ENCODE measurements at regions not wholly inside any gene's neighbourhood (a gene's known extent, or its start where the extent isn't known, plus 50 kb on each side); places are given as distances from the start of the nearest gene placed in this dataset.

- H3K9ac ChIP-seq (ENCODE audit: low read length), result no peak overlapping the region
Observed at GRCh38 chr4:34250562-34250961, 1993.8 kb downstream of the ARAP2 start.

GRCh38 chr4:34253239-34253638 is 1991.1 kb downstream of the ARAP2 start:
- H3K4me3 ChIP-seq (ENCODE audit: low read depth in 1 of 2, low read length in 2 of 2), result no peak overlapping the region
- no peak overlapping the region for H3K27ac ChIP-seq (ENCODE audit: low read depth, low read length)
- H3K36me3 ChIP-seq (ENCODE audit: insufficient read depth, low read length), result no peaks in the 10 kb centered on the region
- no peaks in the 10 kb centered on the region for H3K4me1 ChIP-seq (ENCODE audit: insufficient read depth, low read length)
- H3K9me3 ChIP-seq (ENCODE audit: low read length), result no peaks in the 10 kb centered on the region
- no peaks in the 10 kb centered on the region for H3K27me3 ChIP-seq (ENCODE audit: control insufficient read depth in 1 of 2, insufficient read depth in 2 of 2, low read length in 2 of 2)
- H3K9ac ChIP-seq (ENCODE audit: low read length), result no peak overlapping the region

More at GRCh38 chr4:34250562-34250961, 1993.8 kb downstream of the ARAP2 start:
- no peak overlapping the region for H3K4me3 ChIP-seq (ENCODE audit: low read depth in 1 of 2, low read length in 2 of 2)
- H3K27me3 ChIP-seq (ENCODE audit: control insufficient read depth in 1 of 2, insufficient read depth in 2 of 2, low read length in 2 of 2), result no peaks in the 10 kb centered on the region
- no peak overlapping the region for H3K27ac ChIP-seq (ENCODE audit: low read depth, low read length)
- no peaks in the 10 kb centered on the region for H3K36me3 ChIP-seq (ENCODE audit: insufficient read depth, low read length)
- no peaks in the 10 kb centered on the region for H3K9me3 ChIP-seq (ENCODE audit: low read length)
- H3K4me1 ChIP-seq (ENCODE audit: insufficient read depth, low read length), result no peaks in the 10 kb centered on the region

DNA sequence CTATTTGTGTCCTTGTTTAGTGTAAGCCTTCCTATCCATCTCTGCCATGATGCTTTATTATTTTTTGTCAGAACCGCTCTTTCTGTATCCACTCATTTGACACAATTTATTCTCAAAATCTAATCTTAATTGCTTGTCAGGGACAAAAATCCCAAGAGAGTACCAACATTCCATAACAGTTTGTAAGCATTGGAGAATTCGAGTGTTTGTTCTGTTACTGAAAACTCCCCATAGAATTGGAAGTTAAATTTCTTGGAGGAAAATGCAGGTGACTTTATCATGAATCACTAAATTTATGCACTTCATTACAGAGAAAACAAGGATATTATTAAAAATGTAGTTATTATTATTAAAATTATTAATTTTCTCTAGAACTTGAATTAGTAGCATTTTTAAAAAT is 1986.1 kb downstream of the ARAP2 start:
- Histone ChIP-seq H3K27ac (ENCODE audit: low read depth, low read length) (no peak overlapping the region), H3K27me3 (ENCODE audit: control insufficient read depth in 1 of 2, insufficient read depth in 2 of 2, low read length in 2 of 2) (no peaks in the 10 kb centered on the region), H3K4me1 (ENCODE audit: insufficient read depth, low read length) (no peaks in the 10 kb centered on the region), H3K4me3 (ENCODE audit: low read depth in 1 of 2, low read length in 2 of 2) (no peak overlapping the region), H3K9me3 (ENCODE audit: low read length) (no peaks in the 10 kb centered on the region), H3K9ac (ENCODE audit: low read length) (no peak overlapping the region), H3K36me3 (ENCODE audit: insufficient read depth, low read length) (no peaks in the 10 kb centered on the region)

GRCh38 chr4:34261799-34262314 is 1982.5 kb downstream of the ARAP2 start:
- Histone ChIP-seq H3K27ac (ENCODE audit: low read depth, low read length) (no peak overlapping the region), H3K36me3 (ENCODE audit: insufficient read depth, low read length) (no peaks in the 10 kb centered on the region), H3K4me1 (ENCODE audit: insufficient read depth, low read length) (no peaks in the 10 kb centered on the region), H3K27me3 (ENCODE audit: control insufficient read depth in 1 of 2, insufficient read depth in 2 of 2, low read length in 2 of 2) (no peaks in the 10 kb centered on the region), H3K9me3 (ENCODE audit: low read length) (no peaks in the 10 kb centered on the region), H3K4me3 (ENCODE audit: low read depth in 1 of 2, low read length in 2 of 2) (no peak overlapping the region), H3K9ac (ENCODE audit: low read length) (no peak overlapping the region)

GRCh38 chr4:34269613-34270012 is 1974.7 kb downstream of the ARAP2 start:
- Histone ChIP-seq H3K27ac (ENCODE audit: low read depth, low read length) (no peak overlapping the region), H3K36me3 (ENCODE audit: insufficient read depth, low read length) (no peaks in the 10 kb centered on the region), H3K9me3 (ENCODE audit: low read length) (no peaks in the 10 kb centered on the region), H3K27me3 (ENCODE audit: control insufficient read depth in 1 of 2, insufficient read depth in 2 of 2, low read length in 2 of 2) (no peaks in the 10 kb centered on the region), H3K9ac (ENCODE audit: low read length) (no peak overlapping the region), H3K4me1 (ENCODE audit: insufficient read depth, low read length) (no peaks in the 10 kb centered on the region), H3K4me3 (ENCODE audit: low read depth in 1 of 2, low read length in 2 of 2) (no peak overlapping the region)

DNA sequence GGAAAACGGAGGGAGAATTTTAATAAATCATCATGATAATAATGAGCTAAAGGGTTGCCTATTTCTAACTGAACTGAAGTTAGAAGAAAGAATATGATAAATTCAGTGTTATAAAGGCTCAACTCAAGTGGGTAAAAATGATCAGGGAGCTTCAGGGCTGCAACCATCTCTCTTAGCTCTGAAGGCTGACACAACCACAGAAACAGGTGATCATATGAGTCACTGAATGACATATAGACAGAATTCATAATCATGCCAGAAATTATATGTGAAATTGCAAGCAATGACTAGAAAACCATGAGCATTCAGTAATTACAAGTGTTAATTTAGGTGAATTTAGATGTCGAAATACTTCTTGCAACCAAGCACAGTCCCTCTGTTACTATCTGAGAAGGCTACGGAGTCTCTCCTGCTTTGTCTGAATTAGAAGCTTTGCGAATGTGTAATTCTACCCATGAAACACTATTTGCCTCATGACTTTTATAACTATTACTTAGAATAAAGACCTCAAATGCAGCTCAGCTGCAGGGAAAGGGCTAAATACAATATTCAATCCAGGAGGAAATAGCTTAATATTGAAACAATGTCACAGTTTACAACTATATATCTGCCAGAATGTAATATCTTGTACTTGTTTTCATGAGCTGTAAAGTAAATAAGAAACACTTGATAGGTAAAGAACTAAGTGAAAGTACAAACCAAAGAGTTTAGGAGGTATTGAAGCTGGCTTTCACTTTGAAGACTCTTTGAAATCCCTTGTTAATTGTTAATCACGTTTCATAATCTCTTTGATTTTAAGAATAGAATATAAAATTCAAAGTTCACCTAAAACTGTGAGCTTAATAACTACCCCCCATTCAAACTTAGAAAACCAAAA is 1972.6 kb downstream of the ARAP2 start:
- H3K9ac ChIP-seq (ENCODE audit: low read length), result no peak overlapping the region
- H3K4me1 ChIP-seq (ENCODE audit: insufficient read depth, low read length), result no peaks in the 10 kb centered on the region
- H3K36me3 ChIP-seq (ENCODE audit: insufficient read depth, low read length), result no peaks in the 10 kb centered on the region
- H3K27ac ChIP-seq (ENCODE audit: low read depth, low read length), result no peak overlapping the region
- H3K9me3 ChIP-seq (ENCODE audit: low read length), result no peaks in the 10 kb centered on the region
- no peak overlapping the region for H3K4me3 ChIP-seq (ENCODE audit: low read depth in 1 of 2, low read length in 2 of 2)
- no peaks in the 10 kb centered on the region for H3K27me3 ChIP-seq (ENCODE audit: control insufficient read depth in 1 of 2, insufficient read depth in 2 of 2, low read length in 2 of 2)

GRCh38 chr4:34279011-34279410 is 1965.3 kb downstream of the ARAP2 start:
- Histone ChIP-seq H3K27me3 (ENCODE audit: control insufficient read depth in 1 of 2, insufficient read depth in 2 of 2, low read length in 2 of 2) (no peaks in the 10 kb centered on the region), H3K4me1 (ENCODE audit: insufficient read depth, low read length) (no peaks in the 10 kb centered on the region), H3K27ac (ENCODE audit: low read depth, low read length) (no peak overlapping the region), H3K9ac (ENCODE audit: low read length) (no peak overlapping the region), H3K4me3 (ENCODE audit: low read depth in 1 of 2, low read length in 2 of 2) (no peak overlapping the region), H3K36me3 (ENCODE audit: insufficient read depth, low read length) (no peaks in the 10 kb centered on the region), H3K9me3 (ENCODE audit: low read length) (no peaks in the 10 kb centered on the region)

DNA sequence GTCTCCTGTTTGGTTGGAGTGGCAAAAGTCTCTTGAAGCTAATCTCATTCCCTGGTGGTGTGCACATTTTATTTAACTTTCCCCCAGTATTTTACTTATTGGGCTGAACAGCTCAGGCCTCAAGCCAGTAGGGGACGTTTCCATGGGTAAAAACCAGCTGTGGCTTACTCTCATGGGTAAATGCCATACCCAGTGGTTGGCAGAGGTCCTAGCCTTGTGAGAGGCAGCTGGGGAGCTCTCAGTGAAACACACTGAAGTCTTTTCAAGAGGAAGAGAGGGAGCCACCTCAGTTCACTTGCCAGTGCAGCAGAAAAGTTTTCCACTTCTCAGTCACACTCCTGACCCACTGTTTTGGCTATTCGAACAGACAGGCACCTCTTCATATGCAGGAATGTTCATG is 1964.2 kb downstream of the ARAP2 start:
- Histone ChIP-seq H3K36me3 (ENCODE audit: insufficient read depth, low read length) (no peaks in the 10 kb centered on the region), H3K27me3 (ENCODE audit: control insufficient read depth in 1 of 2, insufficient read depth in 2 of 2, low read length in 2 of 2) (no peaks in the 10 kb centered on the region), H3K9ac (ENCODE audit: low read length) (no peak overlapping the region), H3K4me1 (ENCODE audit: insufficient read depth, low read length) (no peaks in the 10 kb centered on the region), H3K9me3 (ENCODE audit: low read length) (no peaks in the 10 kb centered on the region), H3K4me3 (ENCODE audit: low read depth in 1 of 2, low read length in 2 of 2) (no peak overlapping the region), H3K27ac (ENCODE audit: low read depth, low read length) (no peak overlapping the region)

DNA sequence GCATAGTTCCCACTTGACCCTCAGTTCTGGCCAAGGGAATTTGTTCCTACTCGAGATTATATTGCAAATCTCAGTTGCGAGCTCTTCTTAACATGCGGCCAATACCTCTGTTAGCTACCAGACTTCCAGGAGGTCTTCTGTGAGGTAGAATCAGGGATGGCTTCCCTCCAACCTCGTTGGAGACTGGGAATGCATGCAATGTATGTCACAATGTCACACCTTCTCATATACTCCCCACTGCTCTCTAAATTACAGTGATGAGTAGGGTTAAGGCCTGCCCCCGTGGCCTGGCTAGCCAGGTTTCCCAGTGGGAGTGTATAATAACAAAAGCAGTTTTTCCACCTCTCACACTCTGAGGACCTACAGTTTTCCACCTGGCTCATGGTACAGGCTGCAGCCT is 1962.5 kb downstream of the ARAP2 start:
- Histone ChIP-seq H3K4me3 (ENCODE audit: low read depth in 1 of 2, low read length in 2 of 2) (no peak overlapping the region), H3K9ac (ENCODE audit: low read length) (no peak overlapping the region), H3K27me3 (ENCODE audit: control insufficient read depth in 1 of 2, insufficient read depth in 2 of 2, low read length in 2 of 2) (no peaks in the 10 kb centered on the region), H3K36me3 (ENCODE audit: insufficient read depth, low read length) (no peaks in the 10 kb centered on the region), H3K9me3 (ENCODE audit: low read length) (no peaks in the 10 kb centered on the region), H3K4me1 (ENCODE audit: insufficient read depth, low read length) (no peaks in the 10 kb centered on the region), H3K27ac (ENCODE audit: low read depth, low read length) (no peak overlapping the region)

DNA sequence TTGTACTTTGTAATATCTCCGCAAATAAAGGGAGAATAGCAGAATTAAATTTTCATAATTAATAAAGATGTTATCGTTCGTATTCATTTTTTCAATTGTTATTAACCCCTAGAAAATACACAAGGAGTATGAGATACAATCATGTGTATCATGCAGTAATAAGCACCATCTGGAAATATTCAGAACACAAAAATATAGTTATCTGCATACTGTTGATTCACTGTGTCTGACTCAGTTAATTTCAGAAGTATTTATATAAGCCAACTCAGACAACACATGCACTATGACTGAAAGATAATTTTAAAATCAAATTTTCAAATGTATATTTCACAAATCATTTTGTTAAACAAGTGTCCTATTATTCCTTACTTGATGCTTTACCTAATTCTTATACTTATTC is 1954.8 kb downstream of the ARAP2 start:
- Histone ChIP-seq H3K9me3 (ENCODE audit: low read length) (no peaks in the 10 kb centered on the region), H3K4me1 (ENCODE audit: insufficient read depth, low read length) (no peaks in the 10 kb centered on the region), H3K9ac (ENCODE audit: low read length) (no peak overlapping the region), H3K27ac (ENCODE audit: low read depth, low read length) (no peak overlapping the region), H3K4me3 (ENCODE audit: low read depth in 1 of 2, low read length in 2 of 2) (no peak overlapping the region), H3K36me3 (ENCODE audit: insufficient read depth, low read length) (no peaks in the 10 kb centered on the region), H3K27me3 (ENCODE audit: control insufficient read depth in 1 of 2, insufficient read depth in 2 of 2, low read length in 2 of 2) (no peaks in the 10 kb centered on the region)

- no peaks in the 10 kb centered on the region for H3K27me3 ChIP-seq (ENCODE audit: control insufficient read depth in 1 of 2, insufficient read depth in 2 of 2, low read length in 2 of 2)
- no peaks in the 10 kb centered on the region for H3K9me3 ChIP-seq (ENCODE audit: low read length)
- H3K27ac ChIP-seq (ENCODE audit: low read depth, low read length), result no peak overlapping the region
- H3K9ac ChIP-seq (ENCODE audit: low read length), result no peak overlapping the region
- H3K4me3 ChIP-seq (ENCODE audit: low read depth in 1 of 2, low read length in 2 of 2), result no peak overlapping the region
- H3K4me1 ChIP-seq (ENCODE audit: insufficient read depth, low read length), result no peaks in the 10 kb centered on the region
- no peaks in the 10 kb centered on the region for H3K36me3 ChIP-seq (ENCODE audit: insufficient read depth, low read length)
Observed at GRCh38 chr4:34289962-34290361, 1954.4 kb downstream of the ARAP2 start.

DNA sequence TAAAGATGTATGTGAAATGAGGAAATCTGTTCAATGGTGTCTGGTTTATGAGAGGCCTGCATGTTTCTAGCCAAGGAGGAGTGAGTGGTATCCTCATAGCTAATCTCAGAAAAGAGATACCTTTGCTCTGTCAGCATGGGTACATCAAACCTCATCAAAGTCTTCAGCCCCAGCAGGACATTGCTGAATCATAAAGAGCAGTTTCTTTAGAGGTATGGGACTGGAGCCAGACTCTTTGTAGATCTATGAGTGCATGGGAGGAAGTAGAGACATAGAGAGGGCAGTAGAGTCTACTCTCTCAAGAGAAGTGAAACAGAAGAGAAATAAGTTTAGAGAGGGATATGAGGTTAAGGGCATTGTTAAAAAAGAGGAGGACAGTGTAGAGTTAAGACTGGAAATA is 1950.9 kb downstream of the ARAP2 start:
- Histone ChIP-seq H3K27me3 (ENCODE audit: control insufficient read depth in 1 of 2, insufficient read depth in 2 of 2, low read length in 2 of 2) (no peaks in the 10 kb centered on the region), H3K27ac (ENCODE audit: low read depth, low read length) (no peak overlapping the region), H3K9me3 (ENCODE audit: low read length) (no peaks in the 10 kb centered on the region), H3K36me3 (ENCODE audit: insufficient read depth, low read length) (no peaks in the 10 kb centered on the region), H3K9ac (ENCODE audit: low read length) (no peak overlapping the region), H3K4me1 (ENCODE audit: insufficient read depth, low read length) (no peaks in the 10 kb centered on the region), H3K4me3 (ENCODE audit: low read depth in 1 of 2, low read length in 2 of 2) (no peak overlapping the region)
